Pancreas (tissue), 10 donors: ENCODE measurements at regions not wholly inside any gene's neighbourhood (a gene's known extent, or its start where the extent isn't known, plus 50 kb on each side); places are given as distances from the start of the nearest gene placed in this dataset.

Experiments
- ATAC-seq, 4 donors: fragments of 200-7000 bp; cut with Tn5 transposase; one replicate each; pipeline versions ENCODE4 v1.8.0 to v1.9.1; 2020; ENCODE audit warnings: mild to moderate bottlenecking in 4 of 4, moderate library complexity in 4 of 4
- DNase-seq, 6 donors: peaks; one replicate each; pipeline ENCODE4 v3.0.0-alpha.2; 2020
- FAIRE-seq: peaks from 2 replicates; lab custom pipeline; 2012; peaks lifted over from hg19 to GRCh38; lab: Jason Lieb, UNC
- H3K27ac ChIP-seq, 4 donors: fragments of 200-600 bp; sonication (generic); 1 replicate in 3 of 4; 2 replicates in 1 of 4; pipeline versions ENCODE4 v1.5.0 to v1.8.0; 2020
- H3K27me3 ChIP-seq, 4 donors: fragments of 200-600 bp; one replicate each; pipeline ENCODE4 v1.8.0; 2021
- H3K36me3 ChIP-seq, 3 donors: fragments of 200-600 bp; sonication (generic) in 1 of 3; one replicate each; pipeline versions ENCODE4 v1.5.0 to v1.8.0; 2020 to 2021
- H3K4me1 ChIP-seq, 3 donors: fragments of 200-600 bp; one replicate each; pipeline ENCODE4 v1.8.0; 2021
- H3K4me3 ChIP-seq, 4 donors: fragments of 200-600 bp; sonication (generic) in 2 of 4; one replicate each; pipeline versions ENCODE4 v1.5.0 to v1.8.0; 2020 to 2021
- H3K9me3 ChIP-seq, 4 donors: fragments of 200-600 bp; one replicate each; pipeline ENCODE4 v1.8.0; 2021
- WGBS, 2 donors: extraction: QIAGEN DNeasy Blood & Tissue Kit; methylation state at CpG; one replicate each; pipeline ENCODE4 v1.1.7; 2013; 5-methylcytosine and 5-hydroxymethylcytosine counted together
- intact Hi-C, 3 donors: fragments of 100-400 bp; cut with DNase I; formaldehyde crosslinking; loops; one replicate each; pipeline versions ENCODE4 v1.11.1 to v1.14.2; 2022
- TF ChIP-seq, protein P1 (sequence below), 4 donors: fragments of 200-600 bp; sonication (generic) in 3 of 4; IDR thresholded peaks; one replicate each; pipeline versions ENCODE4 v1.5.0 to v1.8.0; 2021; ENCODE audit warnings: antibody characterized with exemption in 4 of 4
- donor health status: healthy with polysubstance abuse.
- donor health status: DM: no; HTN: no; CAD: no; lungs with moderate emphysema.
- donor health status: DM: no; HTN: no; CAD: no.
- donor health status: control.
- donor health status: control.
- donor health status: Bipolar disorder and iron deficiency.
- donor health status: DM: yes; HTN: yes; CAD: no.
- donor health status: DM: no; HTN: no; CAD: no.
- donor health status: DM: no; HTN: no; CAD: no.
- donor health status: DM: yes; HTN: yes; CAD: no.

DNA sequence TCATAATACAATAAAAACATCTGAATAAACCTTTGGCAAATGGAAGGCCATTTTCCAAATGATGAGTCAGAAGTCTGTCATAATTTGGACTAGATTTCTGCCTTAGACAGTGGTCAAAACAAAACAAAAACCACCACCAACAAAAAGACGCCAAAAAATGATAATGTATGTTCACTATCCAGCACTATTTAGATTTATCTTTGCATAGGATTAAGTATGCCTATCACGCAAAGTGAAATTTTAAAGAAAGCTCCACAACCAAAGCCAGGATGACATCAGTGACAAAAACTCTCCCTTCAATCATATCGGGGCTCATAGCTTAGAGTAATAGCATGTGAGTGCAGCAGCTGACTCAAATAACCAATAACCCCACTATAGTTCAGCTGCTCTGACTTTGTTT is 201.9 kb downstream of the MOXD1 start:
- no peak for DNase-seq
- intact Hi-C loops, result loop anchor here in 1 of 3 donors (10.0 kb wide), 1 partner anchor 135 kb away; no protein-coding TSS in a partner anchor

DNA sequence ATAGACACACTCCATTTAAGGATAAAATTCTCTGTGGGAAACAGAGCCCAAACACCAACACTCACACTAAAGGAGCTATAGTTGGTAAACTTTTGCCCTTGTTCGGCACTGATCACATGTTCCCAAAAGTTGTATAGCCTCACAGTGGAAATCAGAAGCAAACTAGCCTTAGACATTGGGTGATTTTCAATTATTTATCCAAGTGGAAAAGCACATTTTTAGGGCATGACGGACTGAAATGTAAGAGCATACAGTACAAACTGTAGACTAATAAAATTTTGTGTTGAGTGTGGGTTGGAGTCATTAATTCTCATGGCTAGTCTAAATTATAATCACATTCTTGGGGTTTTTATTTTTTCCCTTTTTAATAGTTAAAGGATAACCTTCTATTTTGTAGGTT is 202.4 kb downstream of the MOXD1 start:
- Histone ChIP-seq H3K36me3 (no peaks in the 10 kb centered on the region), H3K9me3 (no peaks in the 10 kb centered on the region), H3K4me3 (no peak overlapping the region), H3K4me1 (no peaks in the 10 kb centered on the region), H3K27ac (no peak overlapping the region), H3K27me3 (no peaks in the 10 kb centered on the region)
- DNase-seq (no peak), ATAC-seq (no peak), FAIRE-seq (no peak)
- WGBS, 2 donors, result 84 to 90% methylated on average over 2 of the region's 2 CpGs
- TF ChIP-seq, protein P1, sequence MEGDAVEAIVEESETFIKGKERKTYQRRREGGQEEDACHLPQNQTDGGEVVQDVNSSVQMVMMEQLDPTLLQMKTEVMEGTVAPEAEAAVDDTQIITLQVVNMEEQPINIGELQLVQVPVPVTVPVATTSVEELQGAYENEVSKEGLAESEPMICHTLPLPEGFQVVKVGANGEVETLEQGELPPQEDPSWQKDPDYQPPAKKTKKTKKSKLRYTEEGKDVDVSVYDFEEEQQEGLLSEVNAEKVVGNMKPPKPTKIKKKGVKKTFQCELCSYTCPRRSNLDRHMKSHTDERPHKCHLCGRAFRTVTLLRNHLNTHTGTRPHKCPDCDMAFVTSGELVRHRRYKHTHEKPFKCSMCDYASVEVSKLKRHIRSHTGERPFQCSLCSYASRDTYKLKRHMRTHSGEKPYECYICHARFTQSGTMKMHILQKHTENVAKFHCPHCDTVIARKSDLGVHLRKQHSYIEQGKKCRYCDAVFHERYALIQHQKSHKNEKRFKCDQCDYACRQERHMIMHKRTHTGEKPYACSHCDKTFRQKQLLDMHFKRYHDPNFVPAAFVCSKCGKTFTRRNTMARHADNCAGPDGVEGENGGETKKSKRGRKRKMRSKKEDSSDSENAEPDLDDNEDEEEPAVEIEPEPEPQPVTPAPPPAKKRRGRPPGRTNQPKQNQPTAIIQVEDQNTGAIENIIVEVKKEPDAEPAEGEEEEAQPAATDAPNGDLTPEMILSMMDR (IDR thresholded peaks at IDR 0.05), result no peak
- intact Hi-C loops, result loop anchor here in 1 of 3 donors (10.0 kb wide), 1 partner anchor 134 kb away; no protein-coding TSS in a partner anchor

More for the DNA sequence above, 201.9 kb downstream of the MOXD1 start:
- Histone ChIP-seq H3K4me3 (no peak overlapping the region), H3K36me3 (no peaks in the 10 kb centered on the region), H3K27me3 (no peaks in the 10 kb centered on the region), H3K27ac (no peak overlapping the region), H3K4me1 (no peaks in the 10 kb centered on the region), H3K9me3 (no peaks in the 10 kb centered on the region)
- FAIRE-seq (no peak), ATAC-seq (no peak)
- WGBS, 2 donors, result 79 to 81% methylated on average over 3 of the region's 3 CpGs
- TF ChIP-seq, protein P1 (IDR thresholded peaks at IDR 0.05), result no peak

DNA sequence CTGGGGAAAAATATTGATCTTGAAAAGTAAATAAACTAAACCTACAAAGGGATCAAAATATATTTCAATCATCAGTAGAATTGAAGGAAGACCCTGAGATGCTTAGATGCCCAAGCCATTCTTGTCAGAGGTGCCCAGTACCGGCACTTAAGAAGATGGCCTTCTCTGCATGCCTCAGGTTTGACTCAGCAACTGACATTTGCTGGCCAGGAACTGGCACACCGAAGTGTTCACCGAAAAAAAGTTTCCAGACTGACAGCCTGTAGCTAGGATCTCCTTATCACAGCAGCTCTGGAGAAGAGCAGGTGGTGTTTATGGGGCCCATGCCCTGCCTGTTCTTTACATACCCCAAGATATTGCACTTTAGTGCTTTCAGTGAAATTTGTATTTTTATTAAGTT is 203.2 kb downstream of the MOXD1 start:
- H3K4me3 ChIP-seq, result no peak overlapping the region
- FAIRE-seq (no peak), ATAC-seq (no peak), DNase-seq (no peak)
- 72 to 84% methylated on average over 3 of the region's 3 CpGs for WGBS, 2 donors
- no peaks in the 10 kb centered on the region for H3K36me3 ChIP-seq
- intact Hi-C loops, result loop anchor here in 1 of 3 donors (10.0 kb wide), 1 partner anchor 133 kb away; no protein-coding TSS in a partner anchor
- H3K27ac ChIP-seq, result no peak overlapping the region
- no peaks in the 10 kb centered on the region for H3K4me1 ChIP-seq
- no peaks in the 10 kb centered on the region for H3K9me3 ChIP-seq
- TF ChIP-seq, protein P1 (IDR thresholded peaks at IDR 0.05), result no peak
- no peaks in the 10 kb centered on the region for H3K27me3 ChIP-seq

DNA sequence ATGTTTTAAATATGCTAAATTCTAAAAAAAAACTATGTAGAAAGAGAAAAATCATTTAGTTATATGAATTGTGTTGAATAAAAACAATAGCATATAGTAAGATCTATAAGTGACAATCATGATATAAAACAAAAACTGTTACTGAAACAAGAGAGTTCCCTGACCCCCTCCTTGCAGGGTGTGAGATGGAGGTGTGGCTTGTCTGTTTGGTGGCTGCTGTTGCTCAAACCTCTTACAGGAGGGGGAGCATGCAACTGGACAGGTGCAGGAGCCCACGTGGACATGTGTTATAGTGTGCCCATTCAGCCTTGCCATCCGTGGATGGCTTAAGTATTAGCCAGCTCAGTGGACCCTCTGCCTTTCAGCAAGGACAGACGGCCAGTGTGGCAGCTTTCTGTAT is 206.7 kb downstream of the MOXD1 start:
- Histone ChIP-seq H3K27ac (no peak overlapping the region), H3K36me3 (no peaks in the 10 kb centered on the region), H3K27me3 (no peaks in the 10 kb centered on the region), H3K4me1 (no peaks in the 10 kb centered on the region), H3K9me3 (no peaks in the 10 kb centered on the region), H3K4me3 (no peak overlapping the region)
- FAIRE-seq (no peak), ATAC-seq (no peak), DNase-seq (no peak)
- 56 to 70% methylated on average over 3 of the region's 3 CpGs for WGBS, 2 donors
- TF ChIP-seq, protein P1 (IDR thresholded peaks at IDR 0.05), result no peak
- intact Hi-C loops, result loop anchor here in 1 of 3 donors (10.0 kb wide), 1 partner anchor 130 kb away; no protein-coding TSS in a partner anchor

DNA sequence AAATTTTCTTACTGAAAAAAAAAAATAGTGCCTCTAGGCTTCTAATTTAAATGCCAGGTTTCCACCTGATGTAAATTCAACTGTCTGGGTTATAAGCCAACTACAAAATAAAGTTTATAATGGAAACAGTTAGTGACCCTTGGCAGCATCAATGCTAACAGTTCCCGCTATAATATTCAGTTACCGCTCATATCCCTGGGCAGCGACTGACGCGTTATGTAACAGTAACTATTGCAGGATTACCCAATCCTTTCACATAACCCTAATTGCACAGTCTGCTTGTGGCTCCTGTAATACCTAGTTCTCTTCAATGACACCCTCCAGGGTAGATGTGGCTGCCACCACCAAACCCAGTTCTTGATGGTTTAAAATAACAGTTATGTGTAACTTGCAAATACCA is 208.6 kb downstream of the MOXD1 start:
- no peak overlapping the region for H3K4me3 ChIP-seq
- no peaks in the 10 kb centered on the region for H3K9me3 ChIP-seq
- TF ChIP-seq, protein P1 (IDR thresholded peaks at IDR 0.05), result no peak
- FAIRE-seq (no peak), DNase-seq (no peak), ATAC-seq (no peak)
- H3K27ac ChIP-seq, result no peak overlapping the region
- H3K4me1 ChIP-seq, result no peaks in the 10 kb centered on the region
- WGBS, 2 donors, result 92 to 94% methylated on average over 5 of the region's 5 CpGs
- no peaks in the 10 kb centered on the region for H3K36me3 ChIP-seq
- intact Hi-C loops, result loop anchor here in 1 of 3 donors (10.0 kb wide), 1 partner anchor 128 kb away; no protein-coding TSS in a partner anchor
- no peaks in the 10 kb centered on the region for H3K27me3 ChIP-seq
